Inferior parietal cortex (tissue), 1 donor: ENCODE measurements at regions not wholly inside any gene's neighbourhood (a gene's known extent, or its start where the extent isn't known, plus 50 kb on each side); places are given as distances from the start of the nearest gene placed in this dataset.
"Not testable (repeated sequence)": the region's sequence is repeated elsewhere in the genome, so short reads cannot be mapped to it uniquely, and the experiment has no call there.

Experiments used
- DNase-seq: peaks from one replicate; pipeline ENCODE4 v3.0.0-alpha.2; 2016; ENCODE audit errors: extremely low spot score

DNA sequence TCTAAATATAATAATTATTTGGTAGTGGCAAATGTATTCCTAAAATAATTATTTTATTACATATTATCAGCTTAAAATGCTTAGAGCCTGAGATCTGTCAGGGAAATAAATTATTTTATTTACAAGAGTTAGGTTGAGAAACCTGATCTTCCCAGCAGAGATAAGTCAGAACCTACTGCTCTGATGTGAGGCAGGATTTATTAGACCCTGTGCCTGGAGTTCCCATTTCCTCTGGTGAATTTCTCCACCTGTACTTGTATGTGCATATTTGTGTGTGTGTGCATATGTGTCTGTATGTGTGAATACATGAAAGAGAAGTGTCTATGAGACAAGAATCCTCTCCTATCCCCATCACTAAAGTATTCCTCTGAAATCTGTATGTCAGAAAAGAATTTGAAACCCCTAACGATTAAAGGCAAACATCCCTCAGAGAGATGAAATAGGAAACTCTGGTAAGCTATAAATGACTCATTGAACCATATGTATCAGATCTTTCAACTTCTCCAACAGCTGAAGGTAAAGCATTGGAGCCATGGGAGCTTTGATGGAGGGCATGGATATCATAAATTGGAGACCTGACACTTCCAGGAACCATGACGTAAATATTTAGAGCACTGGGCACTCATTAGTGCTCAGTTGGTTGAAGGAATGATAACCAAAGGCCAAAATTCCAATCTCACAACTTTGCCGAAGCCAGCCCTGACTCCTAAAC is 190.9 kb downstream of the XPNPEP1 start:
- DNase-seq = no peak

DNA sequence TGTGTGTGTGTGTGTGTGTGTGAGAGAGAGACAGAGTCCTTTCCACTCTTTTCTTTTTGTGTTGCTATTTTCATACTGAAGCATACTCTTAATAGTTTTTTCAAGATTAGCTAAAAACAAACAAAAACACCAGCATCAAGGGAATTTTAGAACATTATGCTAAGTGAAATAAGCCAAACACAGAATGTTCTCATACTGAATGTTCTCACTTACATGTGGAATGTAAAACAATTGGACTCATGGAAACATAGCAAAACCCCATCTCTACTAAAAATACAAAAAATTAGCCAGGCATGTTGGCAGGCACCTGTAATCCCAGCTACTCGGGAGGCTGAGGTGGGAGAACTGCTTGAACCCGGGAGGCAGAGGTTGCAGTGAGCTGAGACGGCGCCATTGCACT is 193.4 kb downstream of the XPNPEP1 start:
- DNase-seq = not testable (repeated sequence)

DNA sequence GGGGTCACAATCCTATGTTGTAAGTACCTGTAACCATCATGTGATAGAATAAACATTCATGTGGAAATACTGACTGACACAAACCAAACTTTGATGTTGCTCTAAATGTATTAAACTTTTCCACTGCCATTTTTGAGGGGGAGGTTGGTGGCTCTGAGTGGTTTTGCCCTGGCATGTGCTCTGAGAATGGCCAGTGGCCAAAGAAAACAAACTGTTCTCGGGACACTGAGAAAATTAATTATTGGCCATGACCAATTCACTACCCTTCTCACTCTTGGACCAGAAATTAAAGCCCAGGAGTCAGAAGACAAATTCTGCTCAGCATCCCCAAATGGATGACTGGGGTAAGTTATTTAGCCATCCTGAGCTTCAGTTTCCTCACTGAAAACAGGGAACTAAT is 195.9 kb downstream of the XPNPEP1 start:
- DNase-seq = no peak

DNA sequence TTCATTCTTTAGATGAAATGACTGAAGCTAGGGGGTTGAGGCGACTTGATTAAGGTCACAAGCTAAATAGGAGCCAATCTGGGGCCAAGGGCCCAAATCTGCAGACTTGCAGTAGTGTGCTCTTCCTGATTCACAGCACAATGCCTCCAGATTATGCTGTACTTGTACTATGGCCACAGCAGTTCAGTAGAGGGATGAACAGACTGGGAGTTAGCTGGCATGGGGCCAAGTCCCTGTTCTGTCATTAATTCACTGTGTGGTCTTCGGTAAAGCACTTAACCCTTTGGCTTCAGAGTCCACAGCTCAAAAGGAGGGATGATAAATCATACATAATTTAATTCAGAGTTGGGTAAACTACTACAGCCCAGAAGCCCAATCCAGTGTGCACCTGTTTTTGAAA is 196.8 kb downstream of the XPNPEP1 start:
- DNase-seq = no peak

DNA sequence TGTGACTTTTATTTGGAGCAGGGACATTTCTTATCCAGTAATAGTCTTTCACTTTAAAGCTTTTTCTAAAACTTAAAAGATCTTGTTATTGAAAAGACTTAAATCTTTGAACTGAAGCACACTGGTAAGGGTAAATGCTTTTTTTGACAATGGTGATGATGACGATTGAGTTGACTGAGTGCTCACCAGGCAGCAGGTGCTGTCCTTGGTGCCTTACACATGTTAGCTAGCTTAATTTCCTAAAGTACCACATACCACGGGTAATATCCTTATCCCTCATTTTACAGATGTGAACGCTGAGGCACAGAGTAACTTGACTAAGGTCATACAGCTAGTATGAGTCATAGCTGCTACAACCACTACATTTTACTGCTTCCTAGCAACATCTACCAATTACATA is 200.0 kb downstream of the XPNPEP1 start:
- DNase-seq = no peak

DNA sequence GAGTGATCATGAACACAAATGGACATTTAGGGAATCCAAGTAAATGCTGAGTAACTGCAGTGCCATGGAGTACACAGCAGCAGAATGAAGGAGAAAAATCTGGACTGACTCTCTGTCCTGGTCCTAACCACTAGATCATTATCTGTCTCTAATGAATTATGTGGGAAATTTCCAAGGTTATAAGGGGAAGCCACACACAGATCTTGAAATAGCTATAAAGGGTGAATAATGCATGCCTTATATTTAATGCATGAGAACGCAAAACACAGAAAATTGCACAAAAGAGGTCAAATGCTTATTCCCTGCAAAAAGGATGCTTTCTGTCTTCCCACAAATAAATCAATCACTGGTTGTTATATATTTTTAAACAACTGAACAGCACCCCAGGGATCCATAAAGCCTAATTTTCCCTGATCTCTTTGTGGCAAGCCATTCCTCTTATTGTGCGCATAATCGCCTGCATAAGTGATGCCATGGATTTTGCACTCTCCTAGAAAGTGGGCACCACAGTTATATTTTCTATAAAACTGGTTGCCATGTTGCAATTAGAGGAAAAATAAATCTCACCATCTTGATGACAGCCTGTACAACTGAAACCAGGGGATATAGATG is 201.8 kb downstream of the XPNPEP1 start:
- no peak for DNase-seq

DNA sequence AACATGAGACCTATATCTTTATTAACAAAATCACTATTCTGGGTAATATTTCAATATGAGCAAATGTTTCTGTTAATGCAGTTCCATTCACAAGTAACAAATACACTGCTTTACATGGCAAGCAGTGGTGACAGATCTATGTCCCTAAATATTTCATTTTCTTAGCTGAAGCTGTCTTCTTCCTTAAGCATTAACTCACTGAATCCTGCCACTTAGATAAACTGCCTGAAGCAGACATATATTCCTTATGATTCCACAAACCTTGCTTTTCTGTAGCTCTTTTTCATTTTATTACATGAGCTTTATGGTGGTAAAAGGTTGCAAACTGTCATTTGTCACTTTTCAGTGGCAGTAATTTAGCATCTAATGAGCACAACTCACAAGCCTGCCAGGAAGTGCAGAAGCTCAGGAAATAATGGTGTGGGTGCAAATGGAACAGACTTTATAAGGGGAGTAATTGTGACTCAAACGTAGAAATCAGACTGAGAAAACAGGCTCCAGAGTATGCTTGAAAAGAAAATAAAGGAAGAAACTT is 217.2 kb downstream of the XPNPEP1 start:
- no peak for DNase-seq

DNA sequence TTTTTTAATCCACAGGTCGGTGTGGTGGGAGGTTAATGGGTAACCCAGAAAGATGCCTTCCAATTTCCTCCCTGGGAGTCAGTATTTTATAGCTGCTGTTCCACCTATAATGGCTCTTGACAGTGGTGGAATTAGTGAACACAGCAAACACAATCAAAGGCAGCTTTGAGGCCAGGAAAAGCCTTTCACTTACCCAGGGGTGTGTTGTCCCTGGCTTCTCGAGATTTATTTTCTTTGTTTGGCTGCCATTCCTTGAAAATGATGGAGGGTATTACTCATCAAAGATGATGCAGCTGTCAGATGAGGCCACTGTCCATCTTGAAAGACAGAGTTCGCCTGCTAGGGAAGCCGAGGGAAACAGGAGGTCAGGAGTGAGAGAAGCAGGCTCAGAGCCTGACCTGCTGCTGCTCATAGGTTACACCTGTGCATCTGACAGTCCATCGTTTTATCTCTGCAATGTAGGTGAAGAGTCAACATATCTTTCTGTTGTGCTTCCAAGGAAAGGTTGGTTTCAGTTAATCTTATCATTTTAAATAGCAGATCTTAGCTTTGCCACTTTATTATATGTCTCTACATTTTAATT is 221.6 kb downstream of the XPNPEP1 start:
- DNase-seq = no peak

DNA sequence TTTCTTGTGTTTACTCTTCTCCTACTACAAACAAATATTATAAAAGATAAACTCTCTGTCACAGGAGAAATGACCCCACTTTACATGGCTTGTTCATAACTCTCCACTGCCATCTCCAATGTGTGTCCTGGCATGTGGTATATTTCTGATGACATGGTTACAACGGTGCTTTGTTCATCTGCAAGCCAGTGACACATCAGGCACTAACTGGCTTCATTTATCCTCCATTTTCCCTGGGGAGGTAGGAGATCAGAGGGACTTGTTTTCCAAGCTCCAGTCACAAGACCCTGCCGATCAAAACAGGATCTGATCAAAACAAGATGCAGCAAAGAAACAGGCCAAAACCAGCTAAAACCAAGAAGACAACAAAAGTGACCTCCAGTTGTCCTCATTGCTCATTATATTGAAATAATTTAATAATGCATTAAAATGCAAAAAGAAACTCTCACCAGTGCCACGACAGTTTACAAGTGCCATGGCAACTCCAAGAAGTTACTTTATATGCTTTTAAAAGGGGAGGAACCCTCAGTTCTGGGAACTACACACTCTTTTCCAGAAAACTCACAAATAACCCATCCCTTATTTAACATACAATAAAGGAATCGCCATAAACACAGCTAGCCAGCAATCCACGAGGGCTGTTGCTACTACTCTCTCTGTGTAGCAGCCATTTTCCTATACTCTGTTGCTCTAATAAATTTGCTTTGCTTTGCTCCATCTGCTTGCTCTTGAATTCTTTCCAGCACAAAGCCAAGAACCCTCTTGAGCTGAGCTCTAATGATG is 224.2 kb downstream of the XPNPEP1 start:
- DNase-seq = no peak

DNA sequence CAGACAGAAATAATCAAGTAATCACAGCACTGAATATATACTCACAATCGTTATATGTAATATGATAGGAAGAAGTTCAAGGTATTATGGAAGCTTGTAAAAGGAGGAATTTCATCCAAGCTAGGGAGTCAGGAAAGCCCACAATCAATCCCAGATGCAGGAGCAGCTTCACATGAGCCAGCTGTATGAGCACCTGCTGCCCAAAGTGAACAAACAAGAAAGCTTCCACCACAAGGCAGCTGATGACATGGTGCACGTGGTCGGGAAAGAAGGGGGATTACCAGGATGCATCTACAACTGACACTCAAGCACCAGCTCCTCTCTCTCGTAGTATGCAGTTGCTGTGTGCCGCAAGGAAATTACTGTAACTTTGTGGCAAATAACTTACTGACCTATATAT is 225.2 kb downstream of the XPNPEP1 start:
- no peak for DNase-seq

DNA sequence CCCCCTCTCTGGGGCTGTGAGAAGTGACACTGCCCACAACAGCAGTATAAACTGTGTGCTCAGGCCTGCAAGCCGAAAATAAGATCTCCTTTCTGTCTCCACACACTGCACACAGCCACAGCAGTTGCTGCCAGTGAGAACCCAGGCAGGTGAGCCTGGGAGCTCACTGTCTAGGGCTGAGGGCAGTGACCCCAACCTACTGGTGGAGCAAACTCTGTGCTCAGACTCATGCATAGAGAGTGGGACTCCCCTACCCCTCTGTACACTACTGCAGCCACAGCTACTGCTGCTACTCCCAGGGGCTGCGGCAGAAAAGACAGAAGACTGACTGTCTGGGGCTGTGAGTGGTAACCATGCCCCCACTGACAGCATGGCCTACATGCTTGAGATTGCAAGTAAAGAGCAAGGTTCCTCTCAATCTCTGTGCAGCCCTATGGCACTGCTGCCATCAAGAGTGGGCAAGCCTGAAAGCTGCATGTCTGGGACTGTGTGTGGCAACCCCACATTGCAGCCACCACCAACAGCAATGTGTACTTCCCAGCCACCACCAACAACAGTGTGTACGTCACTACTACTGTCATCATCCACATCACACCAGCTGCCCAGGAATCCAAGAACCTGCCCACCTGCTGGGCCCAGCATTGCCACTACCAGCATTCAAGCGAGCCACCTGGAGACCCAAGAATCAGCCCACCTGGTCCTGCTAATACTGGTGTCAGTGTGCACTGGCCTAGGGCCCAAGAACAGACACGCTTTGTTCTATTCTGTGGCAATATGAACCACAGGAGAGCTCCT is 226.1 kb downstream of the XPNPEP1 start:
- no peak for DNase-seq

DNA sequence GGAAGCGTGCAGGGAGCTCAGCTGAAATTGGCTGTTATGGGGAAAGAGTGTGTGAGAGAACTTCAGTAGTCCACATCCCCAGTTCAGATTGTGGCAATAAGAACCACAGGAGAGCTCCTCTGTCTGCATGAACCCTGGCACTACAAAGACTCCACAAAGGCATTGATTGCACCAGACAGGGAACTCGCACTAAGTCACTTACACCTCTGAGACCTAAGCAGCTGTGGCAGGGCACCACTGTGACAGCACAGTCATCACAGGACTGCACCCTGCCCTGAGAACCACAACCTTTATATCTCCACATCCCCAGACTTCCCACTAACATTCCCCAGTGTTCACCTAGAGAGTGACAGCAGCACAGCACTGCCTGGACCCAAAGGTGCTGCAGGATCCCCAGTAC is 226.8 kb downstream of the XPNPEP1 start:
- no peak for DNase-seq

DNA sequence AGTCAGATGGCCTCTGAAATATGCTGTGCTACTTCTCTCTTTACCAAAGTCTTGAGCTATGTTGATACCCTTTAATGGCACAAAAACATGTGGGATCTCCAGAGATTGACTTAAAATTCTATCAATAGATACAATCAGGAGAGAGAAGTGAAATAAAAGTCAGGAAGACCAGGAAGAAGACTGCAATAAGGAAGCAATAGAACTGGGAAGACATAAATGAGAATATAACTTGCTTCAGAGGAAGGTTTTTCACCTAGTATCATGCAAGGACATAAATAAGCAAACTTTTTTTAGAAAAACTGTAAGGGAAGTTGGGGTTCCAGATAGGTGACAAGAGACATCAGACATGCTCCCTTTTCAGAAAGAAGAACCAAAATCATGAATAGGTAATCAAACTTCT is 227.3 kb downstream of the XPNPEP1 start:
- no peak for DNase-seq

DNA sequence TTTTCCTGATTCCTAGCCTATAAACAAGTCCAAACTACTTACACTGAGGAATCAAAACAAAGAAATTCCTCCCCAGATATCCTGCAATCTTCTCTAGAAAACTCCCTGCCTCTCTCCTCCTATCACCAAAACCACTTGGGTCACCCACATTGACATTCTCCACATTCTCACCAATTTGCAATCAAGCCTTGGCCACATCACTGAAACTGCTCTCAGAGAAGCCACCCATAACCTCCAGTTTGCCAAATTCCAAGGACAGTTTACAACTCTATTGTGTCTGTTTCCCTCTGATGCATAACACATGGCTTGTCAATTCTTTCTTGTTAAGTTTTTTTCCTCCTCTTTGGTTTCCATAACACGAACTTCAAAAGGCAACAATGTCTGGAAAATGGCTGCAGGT is 233.5 kb downstream of the XPNPEP1 start:
- no peak for DNase-seq

DNA sequence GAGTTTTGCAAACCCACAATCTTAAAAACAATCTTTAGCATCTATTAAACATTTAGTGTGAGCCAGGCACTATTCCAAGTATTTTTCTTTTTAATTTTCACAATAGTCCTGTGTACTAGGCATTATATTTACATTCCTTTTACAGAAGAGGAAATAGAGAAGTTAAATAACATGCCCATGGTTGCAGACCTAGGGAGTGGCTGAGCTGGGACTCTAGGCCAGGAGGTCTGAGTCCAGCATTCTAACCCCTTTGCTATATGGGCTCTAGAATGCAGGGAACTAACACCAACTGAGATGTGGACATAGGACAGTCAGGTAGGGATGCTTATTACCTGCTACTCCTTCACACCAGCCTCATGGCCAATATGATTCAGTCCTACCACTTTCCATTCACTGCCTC is 243.8 kb downstream of the XPNPEP1 start:
- no peak for DNase-seq

DNA sequence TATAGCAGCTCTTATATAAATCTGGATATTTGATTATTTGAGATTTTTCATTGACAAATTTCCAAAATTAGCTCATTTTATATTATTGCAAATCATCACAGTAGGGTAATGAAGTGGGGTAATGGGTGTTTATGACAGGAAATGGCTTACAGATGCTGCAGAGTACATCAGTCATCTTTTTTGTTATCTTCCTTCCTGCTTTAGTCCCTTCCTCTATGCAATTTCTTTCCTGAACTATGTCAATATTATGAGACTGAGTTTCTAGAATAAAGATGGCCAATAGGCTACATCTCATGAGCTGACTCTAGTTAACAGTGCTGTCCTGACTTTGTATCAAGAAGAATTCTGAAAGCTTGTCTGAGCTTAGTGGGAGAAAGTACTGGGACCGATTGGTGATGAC is 244.5 kb downstream of the XPNPEP1 start:
- DNase-seq = no peak

DNA sequence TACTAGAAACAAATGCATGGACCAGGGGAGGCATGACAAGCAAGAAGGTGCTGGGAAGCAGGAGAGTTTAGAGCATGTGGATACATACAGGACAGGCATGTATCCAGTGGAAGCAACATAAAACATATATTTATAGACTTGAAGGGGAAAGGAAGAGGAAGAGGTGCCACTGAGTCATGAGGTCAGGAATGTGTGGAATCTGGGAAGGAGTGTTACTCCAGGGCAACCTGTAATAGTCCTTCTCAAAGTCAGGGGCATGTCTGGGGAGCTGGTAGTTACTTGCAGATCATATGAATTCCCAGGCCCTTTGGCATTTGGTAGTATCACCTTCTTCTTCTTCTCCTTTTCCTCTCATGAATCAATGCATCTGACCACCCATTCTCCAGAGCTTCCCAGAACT is 246.6 kb downstream of the XPNPEP1 start:
- DNase-seq = no peak

DNA sequence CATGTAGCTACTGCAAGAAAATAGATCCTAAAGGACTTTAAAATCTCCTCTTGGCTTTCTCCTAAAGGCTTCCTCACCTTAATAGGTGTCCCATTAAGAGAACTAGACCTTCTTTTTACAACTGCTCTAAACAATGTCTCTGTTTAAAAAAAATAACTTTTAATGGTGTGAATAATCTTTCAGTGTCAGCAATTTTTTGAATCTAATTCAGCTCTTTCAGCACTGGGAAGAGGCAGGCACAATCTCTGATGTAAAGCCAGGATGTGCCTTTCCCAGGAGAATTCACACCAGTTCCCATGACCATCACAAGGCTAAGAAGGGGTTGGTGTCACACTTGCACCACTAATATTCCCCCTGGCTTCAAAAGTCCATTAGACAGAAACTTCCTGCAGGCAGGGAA is 254.6 kb downstream of the XPNPEP1 start:
- no peak for DNase-seq

DNA sequence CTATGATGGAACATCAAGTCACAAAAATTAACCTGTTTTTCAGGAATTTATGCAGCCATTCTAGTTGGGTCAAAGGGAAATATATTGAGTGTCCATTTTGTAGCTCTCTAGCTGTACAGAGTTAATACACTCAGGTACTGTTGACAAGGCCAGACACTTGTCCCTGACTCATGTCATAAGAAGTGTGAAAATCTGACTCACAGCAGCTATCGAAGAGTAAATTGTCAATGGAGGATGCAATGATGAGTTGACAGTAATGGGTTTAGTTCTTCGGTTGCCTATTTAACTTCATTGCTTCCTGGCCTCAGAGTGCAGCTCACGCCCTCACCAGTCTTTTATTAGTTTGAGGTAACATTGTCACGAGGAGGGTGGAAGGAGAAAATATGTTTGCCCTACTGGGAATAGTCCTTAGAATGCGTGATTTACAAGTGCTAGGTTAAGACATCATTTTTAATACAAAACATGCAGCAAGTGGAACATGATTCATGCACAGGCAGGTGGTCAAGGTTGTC is 255.1 kb downstream of the XPNPEP1 start:
- no peak for DNase-seq

DNA sequence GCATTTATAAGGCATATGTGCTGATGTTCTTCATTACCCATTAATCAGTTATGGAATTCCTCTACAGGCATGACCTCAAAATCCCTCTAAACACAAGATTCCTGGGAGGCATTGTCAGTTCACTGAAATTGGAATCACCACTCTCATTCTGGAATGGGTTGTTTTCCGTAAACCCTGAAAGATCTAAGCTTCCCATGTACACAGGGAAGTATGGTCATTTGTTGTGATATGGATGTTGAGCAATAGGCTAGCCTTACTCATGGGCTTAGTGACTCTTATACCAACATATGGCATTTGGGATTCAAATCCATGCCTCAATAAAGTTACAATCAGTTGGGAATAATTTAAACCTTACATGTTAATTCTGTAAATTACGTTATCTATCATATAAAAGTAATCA is 258.0 kb downstream of the XPNPEP1 start:
- DNase-seq = no peak

DNA sequence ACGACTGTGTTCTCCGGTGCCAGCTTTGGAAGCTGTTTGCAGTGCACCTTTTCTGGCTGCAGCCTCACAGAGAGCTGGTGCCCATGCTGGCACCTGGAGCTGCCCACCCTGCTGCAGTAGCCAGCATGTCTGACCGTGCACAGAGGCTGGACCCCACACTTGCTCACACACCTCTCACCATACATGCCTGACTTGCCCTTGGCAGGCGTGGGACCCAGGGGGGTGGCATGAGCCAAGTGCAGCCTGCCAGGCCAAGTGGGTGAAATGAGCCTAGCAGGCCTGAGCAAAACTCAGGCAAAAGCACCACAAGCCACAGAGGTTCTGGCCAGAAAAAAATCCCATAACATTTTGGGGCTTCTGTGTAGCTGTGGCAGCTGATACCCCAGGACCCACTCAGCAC is 258.8 kb downstream of the XPNPEP1 start:
- no peak for DNase-seq
